ENCODE measurements at regions not wholly inside any gene's neighbourhood (a gene's known extent, or its start where the extent isn't known, plus 50 kb on each side); places are given as distances from the start of the nearest gene placed in this dataset.

GRCh38 chr10:44209811-44210210 is 175.1 kb downstream of the CXCL12 start:
- H3K4me3 ChIP-seq (ENCODE audit: low read depth, low read length) = no peak overlapping the region

GRCh38 chr10:44207160-44207559 is 177.7 kb downstream of the CXCL12 start:
- no peak overlapping the region for H3K4me3 ChIP-seq (ENCODE audit: low read depth, low read length)
- H3K27me3 ChIP-seq (replicated peaks) = peaks cover 2% of the 10 kb centered on the region
- no peak for DNase-seq
- H3K27ac ChIP-seq = no peak overlapping the region
- TF ChIP-seq, protein P1, sequence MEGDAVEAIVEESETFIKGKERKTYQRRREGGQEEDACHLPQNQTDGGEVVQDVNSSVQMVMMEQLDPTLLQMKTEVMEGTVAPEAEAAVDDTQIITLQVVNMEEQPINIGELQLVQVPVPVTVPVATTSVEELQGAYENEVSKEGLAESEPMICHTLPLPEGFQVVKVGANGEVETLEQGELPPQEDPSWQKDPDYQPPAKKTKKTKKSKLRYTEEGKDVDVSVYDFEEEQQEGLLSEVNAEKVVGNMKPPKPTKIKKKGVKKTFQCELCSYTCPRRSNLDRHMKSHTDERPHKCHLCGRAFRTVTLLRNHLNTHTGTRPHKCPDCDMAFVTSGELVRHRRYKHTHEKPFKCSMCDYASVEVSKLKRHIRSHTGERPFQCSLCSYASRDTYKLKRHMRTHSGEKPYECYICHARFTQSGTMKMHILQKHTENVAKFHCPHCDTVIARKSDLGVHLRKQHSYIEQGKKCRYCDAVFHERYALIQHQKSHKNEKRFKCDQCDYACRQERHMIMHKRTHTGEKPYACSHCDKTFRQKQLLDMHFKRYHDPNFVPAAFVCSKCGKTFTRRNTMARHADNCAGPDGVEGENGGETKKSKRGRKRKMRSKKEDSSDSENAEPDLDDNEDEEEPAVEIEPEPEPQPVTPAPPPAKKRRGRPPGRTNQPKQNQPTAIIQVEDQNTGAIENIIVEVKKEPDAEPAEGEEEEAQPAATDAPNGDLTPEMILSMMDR (IDR thresholded peaks at IDR 0.05; ENCODE audit: low read depth, low read length, missing control alignments) = no peak
- in situ Hi-C loops (cut with HindIII; ENCODE audit: low pct_ligation_motif_present, low sequenced_read_pairs) = no loop called here
- no peaks in the 10 kb centered on the region for H3K36me3 ChIP-seq (replicated peaks)

More at GRCh38 chr10:44209811-44210210, 175.1 kb downstream of the CXCL12 start:
- Histone ChIP-seq H3K27me3 (replicated peaks) (no peaks in the 10 kb centered on the region), H3K27ac (no peak overlapping the region), H3K36me3 (replicated peaks) (no peaks in the 10 kb centered on the region)
- TF ChIP-seq, protein P1 (IDR thresholded peaks at IDR 0.05; ENCODE audit: low read depth, low read length, missing control alignments) = no peak
- DNase-seq = no peak
- in situ Hi-C loops (cut with HindIII; ENCODE audit: low pct_ligation_motif_present, low sequenced_read_pairs) = no loop called here

DNA sequence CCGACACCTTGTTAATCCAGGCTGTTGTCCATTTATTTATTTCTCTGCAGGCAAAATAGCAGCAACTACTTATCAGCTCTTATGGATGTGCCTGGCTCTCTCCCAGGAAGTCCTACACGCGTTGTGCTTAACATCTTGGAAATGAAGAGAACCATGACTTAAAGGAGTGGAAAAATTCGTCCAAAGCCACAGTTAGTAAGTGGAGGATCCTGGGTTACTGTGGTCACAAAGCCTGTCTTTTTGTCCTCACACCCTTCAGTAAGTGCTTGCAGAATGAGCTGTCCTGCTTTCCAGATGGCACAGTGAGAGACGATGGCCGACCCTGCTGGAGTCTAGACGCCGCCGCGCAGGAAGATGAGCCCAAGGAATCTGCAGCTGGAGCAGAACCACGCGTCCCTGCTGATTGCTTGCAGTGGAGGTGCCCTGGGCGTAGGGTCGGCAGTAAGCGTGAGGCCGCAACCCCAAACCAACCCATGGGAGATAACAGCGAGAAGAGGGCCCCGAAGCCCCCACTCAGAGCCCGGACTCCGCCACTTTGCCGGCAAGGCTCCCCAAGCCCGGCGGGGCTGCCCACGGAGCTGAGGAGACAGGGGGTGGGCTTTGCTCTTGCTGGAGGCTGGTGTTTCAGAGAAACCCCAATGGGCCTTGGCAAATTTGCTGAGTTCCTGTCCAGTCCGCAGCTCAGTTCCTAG is 178.6 kb downstream of the CXCL12 start:
- TF ChIP-seq, protein P1 (IDR thresholded peaks at IDR 0.05; ENCODE audit: low read depth, low read length, missing control alignments) = no peak
- in situ Hi-C loops (cut with HindIII; ENCODE audit: low pct_ligation_motif_present, low sequenced_read_pairs) = no loop called here

GRCh38 chr10:44205067-44205466 is 179.8 kb downstream of the CXCL12 start:
- TF ChIP-seq, protein P1 (IDR thresholded peaks at IDR 0.05; ENCODE audit: low read depth, low read length, missing control alignments) = no peak
- in situ Hi-C loops (cut with HindIII; ENCODE audit: low pct_ligation_motif_present, low sequenced_read_pairs) = no loop called here
- Histone ChIP-seq H3K4me3 (ENCODE audit: low read depth, low read length) (no peak overlapping the region), H3K27me3 (replicated peaks) (peaks cover 2% of the 10 kb centered on the region), H3K36me3 (replicated peaks) (no peaks in the 10 kb centered on the region), H3K27ac (no peak overlapping the region)
- DNase-seq = no peak

More for the DNA sequence above, 178.6 kb downstream of the CXCL12 start:
- DNase-seq = no peak
- Histone ChIP-seq H3K27ac (no peak overlapping the region), H3K4me3 (ENCODE audit: low read depth, low read length) (no peak overlapping the region), H3K27me3 (replicated peaks) (peaks cover 2% of the 10 kb centered on the region), H3K36me3 (replicated peaks) (no peaks in the 10 kb centered on the region)

DNA sequence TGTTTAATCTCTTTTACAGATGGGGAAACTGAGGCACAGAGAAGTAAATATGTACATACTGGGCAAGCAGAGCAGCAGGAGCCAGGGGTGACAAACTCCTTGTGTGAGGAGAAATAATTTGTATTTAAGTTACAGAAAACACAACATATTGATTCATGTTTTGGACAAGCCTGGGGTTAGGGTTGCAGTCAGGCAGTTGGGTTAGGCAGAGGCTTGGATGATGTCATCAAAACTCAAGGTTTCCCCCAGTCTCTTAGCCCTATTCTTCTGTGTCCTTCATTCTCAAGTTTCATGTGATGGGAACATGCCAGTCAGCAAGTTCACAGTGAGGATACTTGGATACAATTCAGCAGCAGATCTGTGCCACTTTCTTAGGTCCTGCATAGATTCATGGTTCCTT is 181.4 kb downstream of the CXCL12 start:
- Histone ChIP-seq H3K27ac (no peak overlapping the region), H3K27me3 (replicated peaks) (peaks cover 2% of the 10 kb centered on the region), H3K4me3 (ENCODE audit: low read depth, low read length) (no peak overlapping the region), H3K36me3 (replicated peaks) (no peaks in the 10 kb centered on the region)
- TF ChIP-seq, protein P1 (IDR thresholded peaks at IDR 0.05; ENCODE audit: low read depth, low read length, missing control alignments) = no peak
- in situ Hi-C loops (cut with HindIII; ENCODE audit: low pct_ligation_motif_present, low sequenced_read_pairs) = no loop called here
- DNase-seq = no peak

DNA sequence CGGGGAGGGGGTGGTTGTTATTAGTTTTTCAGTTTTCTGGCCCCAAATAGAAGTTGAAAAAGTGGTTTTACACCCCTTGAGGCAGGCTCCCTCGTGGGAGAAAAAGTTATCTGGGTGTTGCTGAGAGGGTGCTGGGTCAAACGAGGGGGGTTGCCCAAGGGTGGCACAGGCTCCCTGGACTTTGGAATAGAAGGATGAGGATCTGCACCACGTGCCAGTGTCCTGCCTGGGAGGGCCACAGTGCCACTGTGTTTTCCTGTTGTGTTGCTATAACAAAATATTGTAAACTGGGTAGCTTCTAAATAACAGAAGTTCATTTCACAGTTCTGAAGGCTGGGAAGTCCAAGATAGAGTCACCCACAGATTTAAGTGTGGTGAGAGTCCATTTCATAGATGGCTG is 181.9 kb downstream of the CXCL12 start:
- DNase-seq = no peak
- no peak overlapping the region for H3K27ac ChIP-seq
- TF ChIP-seq, protein P1 (IDR thresholded peaks at IDR 0.05; ENCODE audit: low read depth, low read length, missing control alignments) = no peak
- in situ Hi-C loops (cut with HindIII; ENCODE audit: low pct_ligation_motif_present, low sequenced_read_pairs) = no loop called here
- H3K27me3 ChIP-seq (replicated peaks) = peaks cover 2% of the 10 kb centered on the region
- no peaks in the 10 kb centered on the region for H3K36me3 ChIP-seq (replicated peaks)
- H3K4me3 ChIP-seq (ENCODE audit: low read depth, low read length) = no peak overlapping the region

Data from brain microvascular endothelial cell (primary cell).